ENCODE measurements at regions not wholly inside any gene's neighbourhood (a gene's known extent, or its start where the extent isn't known, plus 50 kb on each side); places are given as distances from the start of the nearest gene placed in this dataset.

DNA sequence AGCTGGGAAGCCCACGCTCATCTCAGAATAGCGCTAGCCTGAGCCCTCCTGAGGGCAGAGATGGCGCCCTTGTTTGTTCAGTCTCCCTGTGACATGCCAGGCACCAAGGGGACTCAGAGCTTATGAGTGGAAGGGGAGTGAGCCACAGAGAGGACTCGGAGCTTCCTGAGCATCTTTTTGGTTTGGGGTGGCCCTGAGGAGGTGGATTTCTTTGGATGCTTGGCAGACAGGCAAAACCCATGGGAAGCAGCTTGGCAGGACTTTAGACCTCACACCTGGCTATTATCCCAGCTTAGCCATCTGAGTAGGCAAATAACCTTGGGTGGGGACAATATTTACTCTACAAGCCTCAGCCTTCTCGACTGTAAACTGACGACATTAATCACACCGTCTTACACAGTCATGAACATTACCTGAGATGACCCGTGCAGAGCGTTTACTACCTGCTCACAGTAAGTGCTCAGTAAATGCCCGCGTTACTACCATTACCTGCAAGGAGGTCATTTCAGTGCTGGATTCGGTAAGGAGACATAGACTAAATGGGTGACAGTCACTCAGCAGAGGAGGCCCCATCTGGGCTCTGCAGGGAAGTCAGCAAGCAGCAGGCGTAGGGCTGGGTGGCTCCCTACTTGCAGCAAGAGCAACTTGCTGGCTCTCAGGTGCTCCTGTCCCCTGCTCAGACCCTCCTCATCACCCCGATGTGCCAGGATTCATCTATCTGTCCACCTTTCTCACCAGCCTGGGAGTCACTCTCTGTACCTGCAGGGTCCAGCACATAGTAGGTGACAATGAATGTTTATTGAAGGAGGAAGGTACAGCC is 54.9 kb downstream of the KLHDC7A start:
- no peak for DNase-seq

DNA sequence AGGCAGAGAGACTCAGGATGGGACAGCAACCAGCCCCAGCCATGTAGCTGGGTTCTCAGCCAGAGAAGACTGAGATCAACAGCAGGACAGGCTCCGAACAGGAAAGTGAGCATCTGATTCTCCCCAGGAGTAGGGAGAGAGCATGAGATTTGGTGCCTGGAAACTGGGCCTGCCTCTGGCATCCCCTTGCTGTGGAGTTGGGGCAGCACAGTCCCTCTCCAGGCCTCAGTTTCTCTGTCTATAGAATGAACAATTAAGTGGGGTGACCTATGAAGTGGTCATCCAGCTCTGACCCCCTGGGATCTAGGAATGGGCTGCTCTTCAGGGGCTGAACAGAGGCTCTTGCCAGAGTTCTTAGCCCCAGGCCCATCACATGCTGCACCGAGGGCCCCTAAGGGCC is 55.6 kb downstream of the KLHDC7A start:
- no peak for DNase-seq

DNA sequence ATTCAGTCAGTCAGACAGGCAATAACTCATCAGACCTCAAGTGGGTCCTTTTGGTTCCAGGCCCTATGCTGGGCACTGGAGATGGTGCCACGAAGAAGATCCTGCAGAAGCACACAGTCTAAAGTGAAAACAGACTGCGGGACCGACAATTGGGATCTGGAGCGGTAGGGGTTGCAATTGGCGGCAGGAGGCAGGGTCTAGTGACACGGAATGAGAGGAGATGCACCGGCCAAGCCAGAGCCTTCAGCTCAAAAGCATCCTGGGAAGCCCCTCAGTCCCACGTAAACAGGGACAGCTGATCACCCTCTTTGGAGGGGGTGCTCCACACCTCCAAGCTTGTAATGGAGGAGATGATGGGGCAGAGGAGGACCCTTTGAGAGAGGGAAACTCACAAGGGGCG is 56.2 kb downstream of the KLHDC7A start:
- DNase-seq, result no peak

DNA sequence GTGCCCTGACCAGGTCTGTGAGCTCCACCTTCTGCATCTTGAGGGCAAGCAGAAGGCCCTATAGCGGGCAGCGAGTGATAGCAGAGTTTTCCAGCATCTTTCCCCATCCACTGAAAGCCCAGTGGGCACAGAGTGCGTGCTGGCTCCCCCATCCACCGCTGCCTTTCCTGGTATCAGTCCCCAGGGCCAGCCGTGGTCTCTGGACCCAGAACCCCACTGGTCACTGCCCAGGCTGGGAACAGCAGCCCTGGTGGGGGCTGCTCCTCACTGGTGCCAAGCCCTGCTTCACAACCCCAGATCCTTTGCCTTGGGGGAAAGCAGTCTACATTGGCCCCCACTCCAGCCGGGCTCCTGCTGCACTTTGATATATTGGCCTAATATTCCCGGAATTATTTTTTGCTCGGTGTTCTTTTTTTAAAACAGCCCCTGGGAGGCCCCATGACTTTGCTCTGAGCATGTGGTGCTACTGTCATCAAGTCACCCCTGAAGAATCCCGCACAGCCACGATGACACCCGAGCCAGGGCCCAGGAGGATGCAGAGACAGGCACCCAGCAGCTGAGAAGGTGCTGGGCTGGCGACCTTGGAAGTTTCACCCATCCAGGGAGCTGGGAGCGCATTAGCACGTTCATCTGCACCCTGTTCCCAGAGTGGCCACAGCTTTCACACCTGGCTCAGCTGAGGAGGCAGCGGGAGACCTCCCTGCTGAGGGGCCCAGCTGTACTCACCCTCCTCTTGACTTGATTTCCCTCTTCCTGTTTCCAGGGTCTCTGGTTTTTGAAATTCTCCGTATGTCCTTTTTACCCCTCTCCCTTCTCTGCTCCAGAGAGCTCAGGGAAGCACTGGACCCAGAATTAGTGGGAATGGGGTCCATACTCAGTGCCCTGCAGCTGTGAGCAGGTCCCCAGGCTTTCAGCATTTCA is 56.9 kb downstream of the KLHDC7A start:
- DNase-seq, result no peak

DNA sequence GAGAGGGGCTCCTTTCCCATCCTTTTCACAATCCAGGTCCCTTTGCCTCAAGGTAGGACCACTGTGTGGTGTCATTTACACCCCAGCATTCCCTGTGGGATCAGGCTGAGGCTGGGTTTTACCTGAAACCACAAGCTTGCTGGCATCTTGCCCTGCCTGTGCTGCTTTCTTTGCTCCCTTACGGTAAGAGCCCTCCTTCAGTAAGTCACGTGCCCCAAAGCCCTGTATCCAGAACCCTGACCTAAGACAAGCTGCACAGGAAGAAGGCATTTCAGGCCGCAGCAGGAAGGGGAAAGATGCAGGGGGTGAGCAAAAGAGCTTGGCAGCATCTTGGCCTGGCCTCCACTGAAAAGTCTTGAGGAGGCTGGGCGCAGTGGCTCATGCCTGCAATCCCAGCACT is 58.4 kb downstream of the KLHDC7A start:
- peak; percentile 31 for DNase-seq

DNA sequence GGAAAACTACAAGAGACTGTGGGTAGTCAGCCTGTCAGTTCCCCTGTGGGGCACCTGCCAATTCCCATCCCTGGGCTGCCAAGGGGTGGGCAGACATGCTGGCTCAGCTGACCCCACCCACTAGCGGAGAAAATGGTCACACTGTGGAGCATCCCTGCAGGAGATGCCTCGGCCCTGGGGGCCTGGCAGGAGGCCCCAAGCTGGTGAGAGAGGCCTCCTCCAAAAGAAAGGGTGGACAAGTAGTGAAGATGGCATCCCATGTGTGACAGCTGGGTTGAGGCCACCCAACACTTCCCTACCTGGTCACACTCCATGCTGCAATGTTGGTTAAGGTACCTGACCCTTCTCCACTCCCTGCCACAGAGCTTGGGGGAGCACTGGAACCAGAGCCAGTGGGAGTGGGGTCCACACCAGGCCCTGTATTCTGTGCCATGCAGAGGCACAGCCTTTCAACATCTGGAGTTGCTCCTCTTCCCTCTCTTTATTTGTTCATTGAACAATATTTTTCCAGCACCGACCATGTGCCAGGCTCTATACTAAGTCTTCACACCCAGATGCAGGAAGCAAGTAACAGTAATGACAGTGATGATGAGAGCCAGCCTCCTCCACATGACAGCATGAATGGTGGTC is 59.5 kb downstream of the KLHDC7A start:
- no peak for DNase-seq

DNA sequence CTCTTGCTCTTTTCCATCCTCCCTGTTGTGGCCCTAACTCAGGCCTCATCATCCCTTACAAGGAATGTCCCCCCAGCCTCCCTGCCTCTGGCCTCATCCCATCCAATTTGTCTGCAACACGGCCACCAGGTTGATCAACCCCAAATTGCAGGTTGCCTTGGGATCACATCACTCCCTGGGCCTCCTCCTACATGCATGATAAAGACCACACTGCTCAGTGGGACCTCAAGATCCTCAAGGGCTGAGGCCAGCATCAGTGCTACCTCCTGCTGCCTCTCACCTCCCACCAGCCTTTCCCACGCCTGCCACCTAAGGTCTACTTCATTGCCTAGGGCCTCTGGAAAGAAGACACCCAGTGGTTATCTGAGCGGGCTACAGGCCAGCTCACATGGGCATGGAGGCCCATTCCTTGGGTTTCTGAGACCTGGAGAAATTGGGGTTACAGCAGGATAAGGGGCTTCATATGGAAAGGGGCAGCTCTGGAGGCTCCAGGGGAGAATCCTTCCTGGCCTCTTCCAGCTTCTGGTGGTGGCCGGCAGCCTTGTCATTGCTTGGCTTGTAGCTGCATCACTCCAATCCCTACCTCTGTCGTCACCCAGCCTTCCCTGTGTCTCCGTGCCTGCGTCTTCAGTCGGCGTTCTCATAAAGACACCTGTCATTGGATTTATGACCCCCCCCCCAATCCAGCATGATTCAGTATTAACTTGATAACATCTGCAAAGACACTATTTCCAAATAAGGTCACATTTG is 60.5 kb downstream of the KLHDC7A start:
- no peak for DNase-seq

DNA sequence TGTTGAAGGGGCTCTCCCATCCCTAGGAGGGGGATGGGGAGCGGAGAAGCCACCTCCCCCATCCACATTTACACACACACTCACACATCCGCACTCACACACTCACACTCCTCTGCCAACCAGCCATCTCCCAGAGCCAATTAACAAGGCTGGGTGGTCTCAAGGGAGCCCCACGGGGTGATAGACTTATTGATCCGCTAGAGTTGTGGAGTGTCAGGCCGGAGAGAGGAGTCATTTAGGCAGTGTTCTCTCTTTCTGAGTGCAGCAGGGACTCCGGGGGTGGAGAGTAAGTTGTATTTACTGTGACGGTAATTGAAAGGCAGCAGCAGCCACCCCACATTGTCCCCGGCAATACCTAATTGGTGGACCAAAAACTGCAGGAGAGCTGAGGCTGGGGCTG is 61.6 kb downstream of the KLHDC7A start:
- DNase-seq, result no peak

DNA sequence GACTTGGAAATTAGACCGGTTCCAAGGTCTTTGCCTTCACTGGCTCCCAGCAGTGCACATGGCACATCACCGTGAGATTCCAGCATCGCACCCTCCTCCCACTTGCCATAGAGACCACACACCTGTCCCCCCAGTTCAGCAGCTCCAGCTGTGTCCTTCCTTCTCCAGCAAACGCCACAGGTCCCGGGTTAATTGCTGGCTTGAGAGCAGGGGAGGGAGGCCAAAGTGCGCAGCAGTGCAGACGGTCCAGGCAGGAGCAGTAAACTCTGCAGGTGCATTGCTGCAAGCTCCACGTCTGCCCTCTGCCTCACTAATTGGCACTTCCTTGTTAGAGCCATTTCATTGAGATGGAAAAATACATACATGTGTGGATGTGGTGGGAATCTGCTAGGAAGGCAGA is 65.3 kb downstream of the KLHDC7A start:
- no peak for DNase-seq

DNA sequence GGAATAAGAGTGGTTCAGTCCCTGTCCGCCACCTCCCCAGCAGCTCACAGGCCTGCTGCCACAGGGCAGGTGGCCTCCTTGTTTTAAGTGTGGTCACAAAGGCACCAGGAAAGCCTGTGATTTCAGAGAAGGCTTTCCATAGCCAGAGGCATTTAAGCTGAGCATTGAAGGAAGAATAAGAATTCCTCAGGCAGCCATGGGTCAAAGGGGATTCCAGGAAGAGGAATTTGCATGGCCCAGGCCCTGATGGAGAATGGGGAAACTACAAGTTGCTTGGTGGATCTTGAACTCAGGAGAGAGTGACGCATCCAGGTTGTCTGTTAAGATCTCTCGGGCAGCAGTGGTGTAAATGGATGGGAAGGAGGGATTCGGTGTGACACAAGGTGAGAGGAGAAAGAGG is 66.7 kb downstream of the KLHDC7A start:
- no peak for DNase-seq

DNA sequence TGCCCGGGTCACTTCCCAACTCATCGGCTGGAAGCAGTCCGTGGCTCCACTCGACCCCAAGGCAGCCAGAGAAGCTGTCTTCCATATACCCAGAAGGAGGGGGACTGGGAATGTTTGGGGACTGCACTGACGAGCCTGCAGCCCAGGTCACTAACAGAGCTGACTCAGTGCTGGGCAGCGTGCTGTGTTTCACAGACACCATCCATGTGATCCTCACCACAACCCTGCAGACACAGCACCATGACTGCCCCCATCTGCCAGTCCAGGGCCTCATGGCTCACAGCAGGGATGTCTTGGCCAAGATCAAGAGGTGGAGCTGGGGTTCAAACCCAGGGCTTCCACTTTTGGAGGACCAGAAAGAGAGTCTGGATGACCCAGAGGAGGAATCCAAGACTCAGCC is 67.9 kb downstream of the KLHDC7A start:
- no peak for DNase-seq

DNA sequence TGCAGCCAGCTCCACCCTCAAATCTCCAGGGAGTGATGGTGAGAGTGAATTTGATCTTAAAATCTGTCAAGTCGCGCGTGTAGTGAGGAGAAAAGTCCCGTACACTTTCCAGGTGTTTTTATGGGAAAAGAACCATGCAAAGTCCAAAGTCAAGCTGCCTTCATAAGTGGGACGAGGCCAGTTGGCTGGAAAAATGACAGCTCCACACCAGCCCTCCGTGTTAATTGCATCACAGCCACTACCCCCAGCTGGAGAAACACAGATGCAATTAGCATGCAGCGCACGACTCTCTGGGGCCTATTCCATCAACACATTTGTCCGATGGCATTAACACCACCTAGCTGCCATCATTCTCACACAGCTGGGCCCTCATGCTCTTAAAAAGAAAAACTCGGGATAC is 68.4 kb downstream of the KLHDC7A start:
- no peak for DNase-seq

DNA sequence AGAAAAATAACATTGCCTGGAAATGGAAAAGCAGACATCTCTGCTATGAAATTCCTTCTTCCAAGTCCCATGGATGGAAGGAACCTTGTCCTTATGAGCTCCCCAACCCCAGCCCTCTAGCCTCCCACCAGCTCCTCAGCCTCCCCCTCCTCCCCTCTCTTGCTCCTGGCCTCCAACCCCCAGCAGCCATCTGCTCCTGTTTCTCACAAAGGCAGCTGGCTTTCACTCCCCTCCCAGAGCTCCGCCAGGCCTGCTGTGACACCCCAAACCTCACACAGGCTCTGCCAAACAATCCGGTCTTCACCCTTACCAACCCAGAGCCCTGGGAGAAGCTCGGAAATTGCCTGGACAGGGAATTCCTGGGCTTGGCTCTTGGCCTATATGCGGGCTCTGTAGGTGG is 69.2 kb downstream of the KLHDC7A start:
- DNase-seq, result no peak

DNA sequence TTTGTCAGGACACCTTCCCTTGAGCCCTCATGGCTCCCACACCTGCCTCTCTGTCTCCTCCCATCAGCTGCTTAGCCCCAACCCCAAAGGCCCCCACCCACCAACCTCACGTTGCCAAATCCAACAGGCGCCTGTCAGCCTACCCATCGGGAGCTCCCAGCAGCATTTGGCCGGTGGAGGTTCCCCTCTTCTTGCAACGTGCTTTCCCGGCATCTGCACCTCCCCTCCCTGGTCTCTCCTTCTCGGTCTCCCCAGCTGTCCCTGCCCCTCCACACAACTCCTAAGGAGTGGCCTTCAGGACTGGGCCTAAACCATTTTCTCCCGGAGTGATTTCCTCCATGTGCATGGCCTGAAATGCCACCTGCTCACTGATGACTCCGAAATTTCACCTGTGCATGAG is 71.9 kb downstream of the KLHDC7A start:
- no peak for DNase-seq

DNA sequence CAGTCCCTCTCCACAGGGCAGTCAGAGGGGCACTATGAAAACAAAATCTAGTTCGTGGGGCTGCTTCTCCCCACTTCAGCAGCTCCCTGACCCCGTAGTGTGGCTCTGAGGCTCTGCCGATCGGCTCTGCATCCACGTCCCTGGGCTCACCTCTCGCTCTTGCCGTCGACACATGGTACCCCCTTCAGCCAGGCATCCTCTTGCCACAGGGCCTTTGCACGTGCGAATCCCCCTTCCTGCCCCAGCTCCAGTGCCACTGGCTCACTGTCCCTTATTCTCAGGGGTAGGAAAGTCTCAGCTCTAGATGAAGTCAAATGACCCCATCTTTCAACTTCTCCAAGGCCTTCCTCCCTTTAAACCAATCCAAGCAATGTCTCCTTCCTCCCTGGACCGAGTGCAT is 72.7 kb downstream of the KLHDC7A start:
- no peak for DNase-seq

DNA sequence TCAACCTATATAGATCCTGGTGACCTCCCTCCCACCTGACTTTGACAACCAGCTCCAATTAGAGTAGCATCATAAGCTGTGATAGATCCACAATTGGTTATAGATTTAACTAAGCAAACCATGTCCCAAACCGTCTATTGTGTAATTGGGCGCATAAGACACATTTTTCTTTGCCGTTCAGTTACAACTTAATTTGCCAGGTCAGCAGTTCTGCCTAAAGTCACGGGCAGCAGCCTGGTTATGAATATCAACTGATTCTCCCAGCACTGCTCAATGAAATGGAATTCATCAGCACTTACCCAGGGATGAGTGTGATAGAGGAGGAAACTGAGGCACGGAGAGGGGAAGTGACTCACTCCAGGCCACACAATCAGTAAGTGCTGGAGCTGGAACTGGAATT is 73.4 kb downstream of the KLHDC7A start:
- no peak for DNase-seq

DNA sequence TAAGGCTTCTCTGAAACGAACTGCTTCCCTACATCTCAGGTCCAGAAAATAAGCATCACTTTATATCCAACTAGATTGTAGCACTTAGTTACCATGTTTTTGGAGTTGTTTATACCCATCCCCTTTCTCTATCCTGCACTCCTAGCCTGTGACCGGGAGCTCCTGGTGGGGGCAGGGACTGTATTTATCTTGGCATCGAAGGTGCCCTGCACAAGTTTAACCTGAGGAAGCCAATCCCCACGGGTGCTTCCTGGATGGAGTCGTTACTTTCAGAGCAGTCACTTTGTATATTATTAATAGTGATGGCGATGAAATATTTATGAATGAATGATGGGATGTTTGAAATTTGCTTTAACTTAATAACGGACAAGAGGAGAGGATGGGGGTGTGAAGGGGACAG is 73.9 kb downstream of the KLHDC7A start:
- DNase-seq, result no peak

DNA sequence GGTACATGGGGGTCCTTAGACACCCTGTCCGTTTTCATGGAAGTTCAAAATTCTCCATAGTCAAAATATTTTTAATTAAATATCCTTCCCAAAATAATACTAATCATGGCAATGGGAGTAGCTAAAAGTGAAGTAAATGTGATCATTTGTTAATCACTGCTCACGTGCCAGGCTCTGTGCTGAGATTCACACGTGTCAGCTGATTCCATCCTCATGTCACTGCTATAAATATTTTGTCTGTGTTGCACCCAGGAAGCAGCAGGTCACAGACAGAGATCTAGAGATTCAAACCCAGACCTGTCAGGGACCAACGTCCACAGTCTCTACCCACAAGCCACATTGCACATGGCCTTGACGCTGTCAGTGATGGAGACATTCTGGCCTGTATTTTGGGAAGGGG is 74.3 kb downstream of the KLHDC7A start:
- no peak for DNase-seq

DNA sequence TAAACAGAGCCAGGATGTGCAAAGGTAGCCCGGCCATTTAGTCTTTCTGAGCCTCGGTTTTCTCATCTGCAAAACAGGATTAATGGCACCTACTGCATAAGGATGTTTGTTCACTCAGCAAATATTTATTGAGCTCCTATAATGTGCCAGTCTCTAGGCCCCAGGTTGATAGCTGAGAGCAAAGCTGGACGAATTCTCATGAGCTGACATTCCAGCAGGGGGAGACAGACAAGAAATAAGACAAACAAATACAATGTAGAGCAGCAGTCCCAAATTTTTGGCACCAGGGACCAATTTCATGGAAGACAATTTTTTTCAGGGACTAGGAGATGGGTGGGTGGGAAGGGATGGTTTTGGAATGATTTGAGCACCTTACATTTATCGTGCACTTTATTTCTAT is 74.3 kb upstream of the PAX7 start:
- no peak for DNase-seq

DNA sequence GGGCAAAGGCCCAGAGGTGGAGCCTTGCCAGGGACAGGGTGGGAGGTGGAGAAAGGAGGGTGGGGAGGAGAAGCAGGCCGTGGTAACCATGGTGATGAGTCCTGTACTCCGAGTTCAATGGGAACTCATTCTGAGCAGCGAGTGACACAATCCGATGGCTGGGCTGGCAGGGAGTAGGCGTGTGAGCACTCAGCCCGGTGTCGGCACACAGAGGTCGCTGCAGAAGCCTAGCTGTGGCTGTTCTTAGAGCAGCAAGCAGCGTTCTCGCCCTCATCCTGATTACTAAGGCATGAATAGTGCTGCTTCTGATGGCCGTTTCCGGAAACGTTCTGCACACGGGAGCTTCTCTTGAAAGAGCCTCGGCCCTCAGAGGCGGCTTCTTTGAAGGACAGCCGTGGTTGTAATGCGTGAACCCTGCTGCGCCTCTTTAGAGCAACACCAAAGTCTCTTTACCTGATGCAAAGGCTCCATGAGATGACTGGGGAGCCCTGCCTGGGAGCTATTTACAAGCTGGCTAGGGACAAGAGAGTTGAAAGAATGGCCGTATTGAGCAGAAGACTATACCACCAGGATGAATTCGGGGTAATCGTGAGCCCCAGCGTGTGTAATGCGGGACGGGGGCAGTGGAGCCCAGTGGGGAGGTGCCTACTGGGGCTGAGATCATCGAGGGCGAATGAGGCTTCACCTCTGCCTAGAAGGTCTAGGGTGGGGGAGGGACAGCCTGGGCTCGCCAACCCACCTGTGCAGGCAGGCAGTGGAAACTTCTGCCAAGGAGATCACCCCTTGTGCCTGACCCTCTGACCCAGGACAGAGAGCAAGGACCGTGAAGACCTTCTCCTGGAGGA is 72.8 kb upstream of the PAX7 start:
- DNase-seq, result no peak

DNA sequence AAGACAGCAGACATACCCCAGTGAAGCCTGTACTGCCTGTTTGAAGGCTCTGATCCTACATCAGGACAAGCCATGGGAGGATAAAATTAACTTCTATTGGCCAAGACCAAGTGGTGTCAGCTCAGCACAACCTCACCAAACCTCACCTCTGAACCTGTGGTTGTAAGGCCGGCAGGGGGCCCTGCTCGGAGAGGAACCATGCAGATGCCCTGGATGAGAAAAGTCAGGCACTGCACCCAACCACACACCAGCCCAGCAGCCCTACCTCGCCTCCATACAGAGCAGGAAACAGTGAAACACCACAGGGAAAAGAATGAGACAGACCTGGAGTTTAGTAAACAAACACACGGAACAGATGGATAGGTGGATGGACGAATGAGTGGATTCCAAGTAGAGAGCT is 70.0 kb upstream of the PAX7 start:
- no peak for DNase-seq

DNA sequence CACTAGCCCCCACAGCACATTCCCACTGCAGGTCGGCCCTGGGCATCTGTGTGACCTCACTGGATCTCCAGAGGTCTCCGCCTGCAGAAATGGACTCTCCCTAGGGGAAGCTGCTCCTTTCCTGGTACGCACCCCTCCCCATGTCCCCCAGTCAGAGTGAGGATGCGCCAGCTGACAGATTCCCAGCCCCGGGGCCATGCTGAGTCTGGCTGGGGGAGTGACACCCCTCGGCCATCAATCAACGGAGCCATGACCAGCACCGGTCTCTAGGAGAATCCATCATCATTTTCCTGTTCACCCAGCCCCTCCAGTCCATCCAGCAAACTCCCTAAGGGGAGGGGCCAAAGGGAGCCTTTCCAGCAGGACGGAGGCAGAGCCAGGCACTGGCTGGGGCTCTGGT is 68.7 kb upstream of the PAX7 start:
- DNase-seq, result no peak

Data from NCI-H2107 (cell line).